Medulla oblongata (tissue), 1 donor: ENCODE measurements at regions not wholly inside any gene's neighbourhood (a gene's known extent, or its start where the extent isn't known, plus 50 kb on each side); places are given as distances from the start of the nearest gene placed in this dataset.

Experiments
- DNase-seq: peaks from one replicate; pipeline ENCODE4 v3.0.0-alpha.2; 2015; ENCODE audit errors: extremely low spot score

GRCh38 chr1:60133000-60133673, 59.6 kb upstream of the C1orf87 start:
- no peak for DNase-seq

DNA sequence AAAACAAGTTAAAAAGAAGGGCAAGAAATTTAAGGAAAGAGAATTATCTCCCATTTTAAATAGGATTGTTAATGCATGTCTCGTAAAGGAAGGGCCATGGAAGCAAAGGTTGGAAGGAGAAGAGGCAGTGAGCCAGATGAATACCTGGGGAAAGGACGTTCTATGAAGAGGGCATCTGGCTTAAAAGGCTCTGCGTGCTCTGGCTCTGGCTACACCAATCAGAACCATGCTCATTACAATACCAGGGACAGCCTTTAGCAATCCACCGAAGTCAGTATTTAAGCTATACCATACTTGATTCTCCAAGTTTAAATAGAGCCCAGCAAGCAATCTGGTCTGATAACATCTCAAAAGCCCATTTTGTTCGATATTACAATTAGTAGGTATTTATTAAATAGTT, 58.5 kb upstream of the C1orf87 start:
- no peak for DNase-seq

GRCh38 chr1:60130703-60131102, 57.1 kb upstream of the C1orf87 start:
- no peak for DNase-seq

DNA sequence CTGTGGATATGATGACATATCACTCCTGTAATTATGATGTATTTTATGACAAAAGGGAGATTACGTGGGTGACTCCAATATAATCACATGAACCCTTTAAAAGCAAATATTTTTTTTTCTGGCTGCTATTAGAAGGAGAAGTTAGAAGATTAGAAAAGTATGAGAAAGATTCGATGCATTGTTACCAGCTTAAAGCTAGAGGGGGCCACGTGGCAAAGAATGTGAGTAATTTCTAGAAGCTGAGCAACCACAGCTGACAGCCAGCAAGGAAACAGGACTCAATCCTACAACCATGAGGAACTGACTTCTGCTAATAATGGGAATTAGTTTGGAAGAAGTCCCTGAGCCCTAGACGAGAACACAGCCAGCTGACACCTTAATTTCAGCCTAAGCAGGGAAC, 56.3 kb upstream of the C1orf87 start:
- no peak for DNase-seq

- DNase-seq = peak; percentile 7
Measured at GRCh38 chr1:60126723-60127122, 53.2 kb upstream of the C1orf87 start.
